ENCODE measurements at regions not wholly inside any gene's neighbourhood (a gene's known extent, or its start where the extent isn't known, plus 50 kb on each side); places are given as distances from the start of the nearest gene placed in this dataset.

- no peak for TF ChIP-seq HNF4A (conservative IDR thresholded peaks at IDR 0.05)
- TF ChIP-seq, protein P1, sequence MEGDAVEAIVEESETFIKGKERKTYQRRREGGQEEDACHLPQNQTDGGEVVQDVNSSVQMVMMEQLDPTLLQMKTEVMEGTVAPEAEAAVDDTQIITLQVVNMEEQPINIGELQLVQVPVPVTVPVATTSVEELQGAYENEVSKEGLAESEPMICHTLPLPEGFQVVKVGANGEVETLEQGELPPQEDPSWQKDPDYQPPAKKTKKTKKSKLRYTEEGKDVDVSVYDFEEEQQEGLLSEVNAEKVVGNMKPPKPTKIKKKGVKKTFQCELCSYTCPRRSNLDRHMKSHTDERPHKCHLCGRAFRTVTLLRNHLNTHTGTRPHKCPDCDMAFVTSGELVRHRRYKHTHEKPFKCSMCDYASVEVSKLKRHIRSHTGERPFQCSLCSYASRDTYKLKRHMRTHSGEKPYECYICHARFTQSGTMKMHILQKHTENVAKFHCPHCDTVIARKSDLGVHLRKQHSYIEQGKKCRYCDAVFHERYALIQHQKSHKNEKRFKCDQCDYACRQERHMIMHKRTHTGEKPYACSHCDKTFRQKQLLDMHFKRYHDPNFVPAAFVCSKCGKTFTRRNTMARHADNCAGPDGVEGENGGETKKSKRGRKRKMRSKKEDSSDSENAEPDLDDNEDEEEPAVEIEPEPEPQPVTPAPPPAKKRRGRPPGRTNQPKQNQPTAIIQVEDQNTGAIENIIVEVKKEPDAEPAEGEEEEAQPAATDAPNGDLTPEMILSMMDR (IDR thresholded peaks at IDR 0.05; ENCODE audit: low read depth, low read length, missing input control): no peak
- TF ChIP-seq GABPA (IDR thresholded peaks at IDR 0.05 in 1 of 2, conservative IDR thresholded peaks at IDR 0.05 in 1 of 2): no peak
- TF ChIP-seq, protein P2, sequence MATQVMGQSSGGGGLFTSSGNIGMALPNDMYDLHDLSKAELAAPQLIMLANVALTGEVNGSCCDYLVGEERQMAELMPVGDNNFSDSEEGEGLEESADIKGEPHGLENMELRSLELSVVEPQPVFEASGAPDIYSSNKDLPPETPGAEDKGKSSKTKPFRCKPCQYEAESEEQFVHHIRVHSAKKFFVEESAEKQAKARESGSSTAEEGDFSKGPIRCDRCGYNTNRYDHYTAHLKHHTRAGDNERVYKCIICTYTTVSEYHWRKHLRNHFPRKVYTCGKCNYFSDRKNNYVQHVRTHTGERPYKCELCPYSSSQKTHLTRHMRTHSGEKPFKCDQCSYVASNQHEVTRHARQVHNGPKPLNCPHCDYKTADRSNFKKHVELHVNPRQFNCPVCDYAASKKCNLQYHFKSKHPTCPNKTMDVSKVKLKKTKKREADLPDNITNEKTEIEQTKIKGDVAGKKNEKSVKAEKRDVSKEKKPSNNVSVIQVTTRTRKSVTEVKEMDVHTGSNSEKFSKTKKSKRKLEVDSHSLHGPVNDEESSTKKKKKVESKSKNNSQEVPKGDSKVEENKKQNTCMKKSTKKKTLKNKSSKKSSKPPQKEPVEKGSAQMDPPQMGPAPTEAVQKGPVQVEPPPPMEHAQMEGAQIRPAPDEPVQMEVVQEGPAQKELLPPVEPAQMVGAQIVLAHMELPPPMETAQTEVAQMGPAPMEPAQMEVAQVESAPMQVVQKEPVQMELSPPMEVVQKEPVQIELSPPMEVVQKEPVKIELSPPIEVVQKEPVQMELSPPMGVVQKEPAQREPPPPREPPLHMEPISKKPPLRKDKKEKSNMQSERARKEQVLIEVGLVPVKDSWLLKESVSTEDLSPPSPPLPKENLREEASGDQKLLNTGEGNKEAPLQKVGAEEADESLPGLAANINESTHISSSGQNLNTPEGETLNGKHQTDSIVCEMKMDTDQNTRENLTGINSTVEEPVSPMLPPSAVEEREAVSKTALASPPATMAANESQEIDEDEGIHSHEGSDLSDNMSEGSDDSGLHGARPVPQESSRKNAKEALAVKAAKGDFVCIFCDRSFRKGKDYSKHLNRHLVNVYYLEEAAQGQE (IDR thresholded peaks at IDR 0.05): no peak
- TF ChIP-seq ZBTB33 (IDR thresholded peaks at IDR 0.05): no peak
These were observed 261.9 kb upstream of the MOCS1 start for GRCh38 chr6:40196135-40196518.
